ENCODE measurements at regions not wholly inside any gene's neighbourhood (a gene's known extent, or its start where the extent isn't known, plus 50 kb on each side); places are given as distances from the start of the nearest gene placed in this dataset.

- TF ChIP-seq EZH2phosphoT487 (IDR thresholded peaks at IDR 0.05; ENCODE audit: borderline replicate concordance, low read depth, low read length): no peak
- no peak for TF ChIP-seq CTCF (conservative IDR thresholded peaks at IDR 0.05; ENCODE audit: low read length)
Measured at GRCh38 chr3:61454006-61454585, 107.3 kb upstream of the PTPRG start.

GRCh38 chr3:61454801-61455200 is 106.6 kb upstream of the PTPRG start:
- H2AFZ ChIP-seq (ENCODE audit: low read length): no peak overlapping the region
- DNase-seq (ENCODE audit: low spot score): no peak
- BruUV-seq (replicated peaks): no TSS peak
- no peaks in the 10 kb centered on the region for H3K79me2 ChIP-seq (ENCODE audit: insufficient read depth, low read depth, low read length)
- no peak overlapping the region for H3K4me2 ChIP-seq (ENCODE audit: low read length)
- H3K9me3 ChIP-seq (ENCODE audit: low read length): no peaks in the 10 kb centered on the region
- no peaks in the 10 kb centered on the region for H3K9me2 ChIP-seq (ENCODE audit: insufficient read depth, low read length)
- no peak overlapping the region for H3K27ac ChIP-seq (ENCODE audit: low read depth, low read length, poor library complexity, severe bottlenecking)
- no peaks in the 10 kb centered on the region for H3K36me3 ChIP-seq (ENCODE audit: insufficient read depth, low read length)
- intact Hi-C loops (cut with micrococcal nuclease; ENCODE audit: unreplicated experiment): no loop called here
- H3K4me1 ChIP-seq (ENCODE audit: insufficient read depth, low read length, poor library complexity, severe bottlenecking): no peaks in the 10 kb centered on the region
- POLR2A ChIA-PET: interaction anchor here (0.5 to 0.7 kb wide), 3 partner anchors 10 to 1790 kb away, joined by 3 to 4 read pairs (median 3); no protein-coding TSS in a partner anchor
- no peak for TF ChIP-seq CTCF (conservative IDR thresholded peaks at IDR 0.05; ENCODE audit: low read length)
- TF ChIP-seq EZH2phosphoT487 (IDR thresholded peaks at IDR 0.05; ENCODE audit: borderline replicate concordance, low read depth, low read length): no peak
- H4K20me1 ChIP-seq (ENCODE audit: insufficient read depth, low read length): no peaks in the 10 kb centered on the region
- CTCF ChIA-PET (ENCODE audit: unreplicated experiment): no interaction called here
- no peak overlapping the region for H3K4me3 ChIP-seq (ENCODE audit: low read depth, low read length, poor library complexity, severe bottlenecking)

More at GRCh38 chr3:61454006-61454585, 107.3 kb upstream of the PTPRG start:
- H3K4me3 ChIP-seq (ENCODE audit: low read depth, low read length, poor library complexity, severe bottlenecking): no peak overlapping the region
- H3K9me3 ChIP-seq (ENCODE audit: low read length): no peaks in the 10 kb centered on the region
- H4K20me1 ChIP-seq (ENCODE audit: insufficient read depth, low read length): no peaks in the 10 kb centered on the region
- ChIA-PET POLR2A (interaction anchor here (0.5 to 0.6 kb wide), 2 partner anchors 1396 to 1790 kb away, joined by 3 to 4 read pairs; no protein-coding TSS in a partner anchor), CTCF (ENCODE audit: unreplicated experiment) (no interaction called here)
- H3K27ac ChIP-seq (ENCODE audit: low read depth, low read length, poor library complexity, severe bottlenecking): no peak overlapping the region
- H3K79me2 ChIP-seq (ENCODE audit: insufficient read depth, low read depth, low read length): no peaks in the 10 kb centered on the region
- no peak overlapping the region for H3K4me2 ChIP-seq (ENCODE audit: low read length)
- H3K36me3 ChIP-seq (ENCODE audit: insufficient read depth, low read length): no peaks in the 10 kb centered on the region
- DNase-seq (ENCODE audit: low spot score): no peak
- BruUV-seq (replicated peaks): no TSS peak
- no peak overlapping the region for H2AFZ ChIP-seq (ENCODE audit: low read length)
- no peaks in the 10 kb centered on the region for H3K4me1 ChIP-seq (ENCODE audit: insufficient read depth, low read length, poor library complexity, severe bottlenecking)
- intact Hi-C loops (cut with micrococcal nuclease; ENCODE audit: unreplicated experiment): no loop called here
- H3K9me2 ChIP-seq (ENCODE audit: insufficient read depth, low read length): no peaks in the 10 kb centered on the region

GRCh38 chr3:61460636-61461035 is 100.7 kb upstream of the PTPRG start:
- H3K4me2 ChIP-seq (ENCODE audit: low read length): no peak overlapping the region
- no peak overlapping the region for H2AFZ ChIP-seq (ENCODE audit: low read length)
- intact Hi-C loops (cut with micrococcal nuclease; ENCODE audit: unreplicated experiment): no loop called here
- no peak overlapping the region for H3K27ac ChIP-seq (ENCODE audit: low read depth, low read length, poor library complexity, severe bottlenecking)
- H4K20me1 ChIP-seq (ENCODE audit: insufficient read depth, low read length): no peaks in the 10 kb centered on the region
- TF ChIP-seq EZH2phosphoT487 (IDR thresholded peaks at IDR 0.05; ENCODE audit: borderline replicate concordance, low read depth, low read length) (no peak), CTCF (conservative IDR thresholded peaks at IDR 0.05; ENCODE audit: low read length) (no peak)
- H3K4me3 ChIP-seq (ENCODE audit: low read depth, low read length, poor library complexity, severe bottlenecking): no peak overlapping the region
- BruUV-seq (replicated peaks): no TSS peak
- ChIA-PET CTCF (ENCODE audit: unreplicated experiment) (no interaction called here), POLR2A (interaction anchor here (1.1 kb wide), 1 partner anchor 12 kb away, joined by 3 read pairs; no protein-coding TSS in a partner anchor)
- no peaks in the 10 kb centered on the region for H3K79me2 ChIP-seq (ENCODE audit: insufficient read depth, low read depth, low read length)
- no peaks in the 10 kb centered on the region for H3K36me3 ChIP-seq (ENCODE audit: insufficient read depth, low read length)
- no peaks in the 10 kb centered on the region for H3K9me3 ChIP-seq (ENCODE audit: low read length)
- no peak for DNase-seq (ENCODE audit: low spot score)
- no peaks in the 10 kb centered on the region for H3K4me1 ChIP-seq (ENCODE audit: insufficient read depth, low read length, poor library complexity, severe bottlenecking)
- no peaks in the 10 kb centered on the region for H3K9me2 ChIP-seq (ENCODE audit: insufficient read depth, low read length)
